Stimulated activated memory B cell treated with anti-CD40 and anti-IgM and Interleukin-4, amounts not matched to agents 10 μg/mL and 1 μg/mL and 100 μg/mL, for 72 hours (primary cell): ENCODE measurements at regions not wholly inside any gene's neighbourhood (a gene's known extent, or its start where the extent isn't known, plus 50 kb on each side); places are given as distances from the start of the nearest gene placed in this dataset.

Experiments used
- ATAC-seq: fragments of 150-1000 bp; cut with Tn5 transposase; 2 replicates; pipeline ENCODE4 v1.10.0; 2021
- H3K27ac Mint-ChIP-seq: one replicate; pipeline ENCODE4 v1.8.0; 2022; ENCODE audit warnings: mild to moderate bottlenecking, mixed read lengths
- H3K27me3 Mint-ChIP-seq: one replicate; pipeline ENCODE4 v1.8.0; 2022; ENCODE audit warnings: mixed read lengths
- H3K36me3 Mint-ChIP-seq: one replicate; pipeline ENCODE4 v1.8.0; 2022; ENCODE audit warnings: mixed read lengths
- H3K4me1 Mint-ChIP-seq: one replicate; pipeline ENCODE4 v1.8.0; 2022; ENCODE audit warnings: mixed read lengths
- H3K4me3 Mint-ChIP-seq: one replicate; pipeline ENCODE4 v1.8.0; 2022; ENCODE audit warnings: mild to moderate bottlenecking, moderate library complexity, mixed read lengths
- H3K9me3 Mint-ChIP-seq: one replicate; pipeline ENCODE4 v1.8.0; 2022; ENCODE audit warnings: mixed read lengths

GRCh38 chr16:26731729-26732128, 335.0 kb upstream of the C16orf82 start:
- no peak for ATAC-seq
- H3K4me3 Mint-ChIP-seq = no peak overlapping the region
- H3K9me3 Mint-ChIP-seq = peaks cover 6% of the 10 kb centered on the region
- no peak overlapping the region for H3K27ac Mint-ChIP-seq
- H3K36me3 Mint-ChIP-seq = no peaks in the 10 kb centered on the region
- H3K27me3 Mint-ChIP-seq = peaks cover 2% of the 10 kb centered on the region
- no peaks in the 10 kb centered on the region for H3K4me1 Mint-ChIP-seq

- H3K4me3 Mint-ChIP-seq = no peak overlapping the region
These were observed 333.0 kb upstream of the C16orf82 start for GRCh38 chr16:26733710-26734109.

GRCh38 chr16:26735521-26735920, 331.2 kb upstream of the C16orf82 start:
- H3K36me3 Mint-ChIP-seq = no peaks in the 10 kb centered on the region
- H3K27me3 Mint-ChIP-seq = no peaks in the 10 kb centered on the region
- no peak for ATAC-seq
- H3K9me3 Mint-ChIP-seq = peaks cover 6% of the 10 kb centered on the region
- H3K4me3 Mint-ChIP-seq = no peak overlapping the region
- no peaks in the 10 kb centered on the region for H3K4me1 Mint-ChIP-seq
- no peak overlapping the region for H3K27ac Mint-ChIP-seq

More at GRCh38 chr16:26733710-26734109, 333.0 kb upstream of the C16orf82 start:
- H3K27me3 Mint-ChIP-seq = no peaks in the 10 kb centered on the region
- no peaks in the 10 kb centered on the region for H3K36me3 Mint-ChIP-seq
- no peak for ATAC-seq
- no peaks in the 10 kb centered on the region for H3K4me1 Mint-ChIP-seq
- H3K27ac Mint-ChIP-seq = no peak overlapping the region
- H3K9me3 Mint-ChIP-seq = peaks cover 9% of the 10 kb centered on the region

DNA sequence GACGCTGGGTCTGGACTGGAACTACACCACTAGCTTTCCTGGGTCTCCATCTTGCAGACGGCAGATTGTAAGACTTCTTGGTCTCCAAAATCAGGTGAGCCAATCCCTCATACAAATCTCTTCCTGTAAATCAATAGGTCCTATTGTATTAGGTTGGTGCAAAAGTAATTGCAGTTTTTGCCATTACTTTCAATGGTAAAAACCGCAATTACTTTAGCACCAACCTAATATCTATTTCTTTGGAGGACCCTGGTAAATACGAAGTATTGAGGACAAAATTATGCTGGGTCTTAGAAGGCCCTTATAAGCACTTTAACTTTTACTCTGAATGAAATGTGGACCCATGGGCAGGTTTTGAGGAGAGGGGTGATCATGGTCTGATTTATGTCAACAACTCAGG, 330.6 kb upstream of the C16orf82 start:
- Mint-ChIP-seq H3K4me1 (no peaks in the 10 kb centered on the region), H3K4me3 (no peak overlapping the region), H3K36me3 (no peaks in the 10 kb centered on the region), H3K9me3 (peaks cover 6% of the 10 kb centered on the region), H3K27me3 (no peaks in the 10 kb centered on the region), H3K27ac (no peak overlapping the region)
- no peak for ATAC-seq

- no peak for ATAC-seq
- no peak overlapping the region for H3K27ac Mint-ChIP-seq
- H3K27me3 Mint-ChIP-seq = no peaks in the 10 kb centered on the region
- H3K36me3 Mint-ChIP-seq = no peaks in the 10 kb centered on the region
- peaks cover 3% of the 10 kb centered on the region for H3K9me3 Mint-ChIP-seq
- no peaks in the 10 kb centered on the region for H3K4me1 Mint-ChIP-seq
- no peak overlapping the region for H3K4me3 Mint-ChIP-seq
These were observed 326.0 kb upstream of the C16orf82 start for GRCh38 chr16:26740771-26741170.

DNA sequence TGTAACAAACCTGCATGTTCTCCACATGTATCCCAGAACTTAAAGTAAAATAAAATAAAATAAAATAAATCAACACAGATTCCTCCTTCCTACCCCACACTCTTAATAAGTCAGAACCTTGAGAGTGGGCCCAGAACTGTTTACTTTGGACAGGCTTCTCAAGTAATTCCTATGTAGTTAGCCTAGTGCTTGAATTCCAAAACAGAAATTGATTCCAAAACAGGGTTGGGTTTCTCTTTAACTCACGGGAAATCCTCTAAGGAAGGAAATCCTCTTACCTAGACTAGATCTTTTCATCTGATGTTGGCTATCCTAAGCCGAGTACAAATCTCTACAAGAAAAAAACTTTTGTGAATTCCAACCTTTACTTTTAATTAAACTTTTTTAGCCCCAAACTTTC, 324.7 kb upstream of the C16orf82 start:
- Mint-ChIP-seq H3K4me3 (no peak overlapping the region), H3K27me3 (no peaks in the 10 kb centered on the region), H3K4me1 (no peaks in the 10 kb centered on the region)

DNA sequence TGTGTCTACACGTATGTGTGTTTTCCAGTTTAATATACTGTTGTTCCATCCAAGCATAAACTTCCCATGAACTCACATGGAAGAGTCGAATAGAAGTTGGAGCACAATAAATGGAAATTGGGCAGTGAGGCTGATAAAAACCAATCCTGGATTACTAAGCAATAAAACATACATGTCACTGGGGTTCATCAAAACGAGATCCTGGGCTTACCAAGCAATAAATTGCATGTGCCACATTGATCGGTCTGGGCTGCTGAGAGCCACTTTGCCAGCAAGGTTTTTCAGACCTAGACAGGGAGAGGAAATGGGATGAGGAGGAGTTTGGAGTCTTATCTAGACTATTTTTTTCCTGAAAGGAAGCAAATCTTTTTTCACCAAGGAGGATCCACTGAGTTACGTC, 322.3 kb upstream of the C16orf82 start:
- Mint-ChIP-seq H3K27me3 (peaks cover 10% of the 10 kb centered on the region), H3K4me1 (no peaks in the 10 kb centered on the region), H3K9me3 (peaks cover 3% of the 10 kb centered on the region), H3K4me3 (no peak overlapping the region), H3K36me3 (no peaks in the 10 kb centered on the region), H3K27ac (no peak overlapping the region)
- no peak for ATAC-seq

More for the DNA sequence above, 324.7 kb upstream of the C16orf82 start:
- Mint-ChIP-seq H3K36me3 (no peaks in the 10 kb centered on the region), H3K9me3 (peaks cover 3% of the 10 kb centered on the region), H3K27ac (no peak overlapping the region)
- ATAC-seq = no peak

- H3K27me3 Mint-ChIP-seq = peaks cover 10% of the 10 kb centered on the region
- no peak for ATAC-seq
- H3K9me3 Mint-ChIP-seq = peaks cover 3% of the 10 kb centered on the region
- H3K36me3 Mint-ChIP-seq = no peaks in the 10 kb centered on the region
- no peaks in the 10 kb centered on the region for H3K4me1 Mint-ChIP-seq
- H3K27ac Mint-ChIP-seq = no peak overlapping the region
- H3K4me3 Mint-ChIP-seq = no peak overlapping the region
These were observed 319.0 kb upstream of the C16orf82 start for GRCh38 chr16:26747760-26748159.

- Mint-ChIP-seq H3K9me3 (peaks cover 3% of the 10 kb centered on the region), H3K27me3 (peaks cover 10% of the 10 kb centered on the region), H3K27ac (no peak overlapping the region), H3K4me1 (no peaks in the 10 kb centered on the region), H3K4me3 (no peak overlapping the region), H3K36me3 (no peaks in the 10 kb centered on the region)
- ATAC-seq = no peak
These were observed 317.7 kb upstream of the C16orf82 start for GRCh38 chr16:26749072-26749471.

DNA sequence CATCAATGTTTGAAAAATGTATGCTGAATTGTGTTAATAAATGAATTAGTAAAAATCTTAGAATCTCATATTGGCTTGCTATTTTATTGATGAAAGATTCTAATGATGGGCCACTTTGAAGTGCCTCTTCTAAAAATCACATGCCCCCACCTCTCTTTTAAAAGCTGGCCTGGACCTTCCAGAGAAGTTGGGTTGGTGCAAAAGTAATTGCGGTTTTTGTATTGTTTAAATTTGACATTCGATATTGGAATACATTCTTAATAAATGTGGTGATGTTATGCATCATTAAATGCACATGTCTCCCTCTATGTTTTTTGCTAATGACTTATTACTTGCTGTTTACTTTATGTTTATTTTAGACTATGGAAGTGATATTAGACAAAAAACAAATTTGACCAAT, 314.6 kb upstream of the C16orf82 start:
- no peak overlapping the region for H3K4me3 Mint-ChIP-seq
- ATAC-seq = no peak
- no peak overlapping the region for H3K27ac Mint-ChIP-seq
- peaks cover 10% of the 10 kb centered on the region for H3K27me3 Mint-ChIP-seq
- no peaks in the 10 kb centered on the region for H3K4me1 Mint-ChIP-seq
- peaks cover 12% of the 10 kb centered on the region for H3K9me3 Mint-ChIP-seq
- H3K36me3 Mint-ChIP-seq = no peaks in the 10 kb centered on the region

DNA sequence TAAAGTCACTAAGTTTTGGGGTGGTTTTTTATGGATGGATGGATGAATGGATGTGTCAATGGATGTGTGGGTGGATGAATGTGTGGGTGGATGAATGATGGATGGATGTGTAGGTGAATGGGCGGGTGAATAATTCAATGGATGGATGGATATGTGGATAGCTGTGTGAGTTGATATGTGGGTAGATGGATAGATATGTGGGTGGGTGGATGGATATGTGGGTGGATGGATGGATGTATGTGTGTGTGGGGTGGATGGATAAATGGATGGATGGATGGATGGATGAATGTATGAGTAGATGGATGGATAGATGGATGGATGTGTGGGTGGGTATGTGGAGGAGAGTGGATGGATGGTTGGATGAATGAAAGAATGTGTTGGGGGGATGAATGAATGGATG, 310.1 kb upstream of the C16orf82 start:
- Mint-ChIP-seq H3K36me3 (no peaks in the 10 kb centered on the region), H3K27ac (no peak overlapping the region), H3K4me3 (no peak overlapping the region), H3K27me3 (no peaks in the 10 kb centered on the region), H3K4me1 (no peaks in the 10 kb centered on the region), H3K9me3 (peaks cover 10% of the 10 kb centered on the region)
- no peak for ATAC-seq

DNA sequence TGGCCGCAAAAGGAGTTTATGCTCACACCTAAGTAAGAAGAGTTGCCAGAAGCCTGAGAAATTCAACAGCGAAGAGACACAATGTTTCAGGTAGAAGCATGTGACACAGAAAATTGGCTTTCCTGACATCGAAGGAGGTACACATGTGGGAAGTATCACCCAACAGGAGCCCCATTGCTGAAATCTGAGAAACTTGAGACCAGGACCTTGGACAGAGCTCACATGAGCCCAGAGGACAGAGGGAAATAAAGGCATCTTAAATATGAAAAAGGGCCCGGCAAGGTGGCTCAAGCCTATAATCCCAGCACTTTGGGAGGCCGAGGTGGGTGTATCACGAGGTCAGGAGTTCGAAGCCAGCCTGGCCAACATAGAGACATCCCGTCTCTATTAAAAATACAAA, 304.1 kb upstream of the C16orf82 start:
- Mint-ChIP-seq H3K27ac (no peak overlapping the region), H3K9me3 (peaks cover 3% of the 10 kb centered on the region), H3K27me3 (no peaks in the 10 kb centered on the region), H3K4me3 (no peak overlapping the region), H3K4me1 (no peaks in the 10 kb centered on the region), H3K36me3 (no peaks in the 10 kb centered on the region)
- no peak for ATAC-seq

GRCh38 chr16:26765087-26765486, 301.6 kb upstream of the C16orf82 start:
- H3K4me1 Mint-ChIP-seq = no peaks in the 10 kb centered on the region
- ATAC-seq = no peak
- H3K4me3 Mint-ChIP-seq = no peak overlapping the region
- no peak overlapping the region for H3K27ac Mint-ChIP-seq
- peaks cover 6% of the 10 kb centered on the region for H3K9me3 Mint-ChIP-seq
- no peaks in the 10 kb centered on the region for H3K36me3 Mint-ChIP-seq
- no peaks in the 10 kb centered on the region for H3K27me3 Mint-ChIP-seq

DNA sequence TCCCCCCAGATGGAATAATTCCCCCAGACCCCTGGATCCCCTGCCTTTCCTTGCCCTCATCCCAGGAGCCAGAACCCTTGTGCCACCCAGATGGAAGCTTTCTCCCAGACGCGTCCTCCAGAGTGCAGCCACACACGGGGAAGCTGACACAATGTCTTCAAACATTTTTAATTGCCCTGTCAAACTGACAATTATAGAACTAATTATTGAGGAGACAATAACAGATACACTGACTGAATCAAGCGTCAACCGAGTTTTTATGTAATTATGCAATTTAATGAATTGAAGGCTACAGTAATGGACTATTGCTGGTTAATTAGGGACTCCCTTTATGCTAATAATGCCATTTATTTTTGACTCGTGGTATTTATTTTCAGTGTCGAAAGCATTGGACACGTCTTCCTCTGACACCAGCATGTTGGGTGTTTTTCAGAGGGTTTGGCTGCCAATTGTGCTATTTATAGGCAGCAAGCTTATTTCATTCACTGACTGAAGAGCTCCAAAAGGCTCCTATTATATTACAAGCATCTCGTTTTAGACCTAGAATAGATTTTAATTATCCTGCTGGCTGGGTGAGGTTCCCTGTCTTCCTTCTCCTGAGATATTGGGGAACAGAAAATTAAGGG, 298.2 kb upstream of the C16orf82 start:
- Mint-ChIP-seq H3K4me1 (no peaks in the 10 kb centered on the region), H3K4me3 (no peak overlapping the region), H3K9me3 (peaks cover 12% of the 10 kb centered on the region), H3K36me3 (no peaks in the 10 kb centered on the region), H3K27ac (no peak overlapping the region), H3K27me3 (no peaks in the 10 kb centered on the region)
- ATAC-seq = no peak

DNA sequence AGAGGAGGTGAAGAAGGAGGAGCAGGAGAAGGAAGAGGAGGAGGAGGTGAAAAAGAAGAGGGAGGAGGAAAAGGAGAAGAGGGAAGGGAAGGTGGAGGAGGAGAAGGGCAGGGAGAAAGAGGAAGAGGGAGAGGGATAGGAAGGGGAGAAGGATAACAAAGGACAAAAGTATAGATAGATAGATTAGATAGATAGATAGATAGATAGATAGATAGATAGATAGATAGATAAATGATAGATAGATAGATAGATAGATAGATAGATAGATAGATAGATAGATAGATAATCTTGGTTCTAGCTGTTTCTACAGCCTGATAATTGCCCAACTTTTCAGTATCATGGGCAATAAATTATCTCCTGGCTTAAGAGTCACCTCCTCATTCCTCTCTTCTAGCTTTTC, 296.2 kb upstream of the C16orf82 start:
- Mint-ChIP-seq H3K27ac (no peak overlapping the region), H3K4me3 (no peak overlapping the region), H3K4me1 (no peaks in the 10 kb centered on the region), H3K27me3 (no peaks in the 10 kb centered on the region), H3K36me3 (no peaks in the 10 kb centered on the region), H3K9me3 (peaks cover 16% of the 10 kb centered on the region)
- ATAC-seq = no peak

DNA sequence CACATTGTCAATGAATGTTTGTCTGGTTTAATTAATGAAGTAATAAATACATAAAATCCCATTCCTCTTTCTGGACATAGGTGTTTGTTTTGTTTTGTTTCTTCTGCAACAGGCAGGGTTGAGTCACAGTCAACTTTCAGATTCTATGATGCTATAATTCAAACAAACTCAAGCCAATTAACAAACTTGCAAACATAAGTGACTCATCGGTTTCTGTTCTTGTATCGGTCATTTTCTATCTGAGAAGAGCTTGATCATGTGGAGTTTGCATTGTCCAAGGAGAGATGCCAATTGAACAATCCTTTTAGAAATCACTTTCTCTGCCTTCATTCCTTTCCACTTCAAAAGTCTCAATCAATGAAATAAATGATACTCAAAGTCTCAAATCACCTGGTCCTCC, 294.2 kb upstream of the C16orf82 start:
- peaks cover 14% of the 10 kb centered on the region for H3K9me3 Mint-ChIP-seq
- no peak overlapping the region for H3K4me3 Mint-ChIP-seq
- no peak overlapping the region for H3K27ac Mint-ChIP-seq
- no peak for ATAC-seq
- no peaks in the 10 kb centered on the region for H3K27me3 Mint-ChIP-seq
- no peaks in the 10 kb centered on the region for H3K36me3 Mint-ChIP-seq
- H3K4me1 Mint-ChIP-seq = no peaks in the 10 kb centered on the region

GRCh38 chr16:26777821-26778220, 288.9 kb upstream of the C16orf82 start:
- H3K36me3 Mint-ChIP-seq = no peaks in the 10 kb centered on the region
- no peak overlapping the region for H3K4me3 Mint-ChIP-seq
- H3K27me3 Mint-ChIP-seq = no peaks in the 10 kb centered on the region
- H3K27ac Mint-ChIP-seq = no peak overlapping the region
- no peaks in the 10 kb centered on the region for H3K4me1 Mint-ChIP-seq
- peaks cover 7% of the 10 kb centered on the region for H3K9me3 Mint-ChIP-seq
- ATAC-seq = no peak
